IMR-90 (cell line): ENCODE measurements at regions not wholly inside any gene's neighbourhood (a gene's known extent, or its start where the extent isn't known, plus 50 kb on each side); places are given as distances from the start of the nearest gene placed in this dataset.

Experiments
- BHLHE40 ChIP-seq: fragments of 150-350 bp; IDR thresholded peaks from 2 replicates; pipeline ENCODE4 v1.6.1; 2016; ENCODE audit warnings: mild to moderate bottlenecking, low read depth, low read length
- CEBPB ChIP-seq: IDR thresholded peaks from 2 replicates; pipeline ENCODE4 v1.6.1; 2012; ENCODE audit warnings: low read depth, low read length, improper control_type of control experiment
- POLR2A ChIP-seq: IDR thresholded peaks from 2 replicates; pipeline ENCODE4 v1.6.1; 2012; ENCODE audit warnings: mild to moderate bottlenecking, low read depth, low read length
- RCOR1 ChIP-seq: IDR thresholded peaks from 2 replicates; pipeline ENCODE4 v1.6.1; 2012; ENCODE audit warnings: mild to moderate bottlenecking, low read length, improper control_type of control experiment; ENCODE audit not compliant: insufficient replicate concordance
- RFX5 ChIP-seq: IDR thresholded peaks from 2 replicates; pipeline ENCODE4 v1.8.0; 2012; ENCODE audit warnings: low read depth, mild to moderate bottlenecking, low read length, moderate library complexity
- TF ChIP-seq, protein P1 (sequence below): conservative IDR thresholded peaks from 2 replicates; pipeline ENCODE4 v1.5.1; 2012; ENCODE audit warnings: mild to moderate bottlenecking, low read depth, low read length, improper control_type of control experiment
- TF ChIP-seq, protein P2 (sequence below): fragments of 150-350 bp; IDR thresholded peaks from 2 replicates; pipeline ENCODE4 v1.6.1; 2017; ENCODE audit warnings: mild to moderate bottlenecking, antibody characterized with exemption, low read length, low read depth

DNA sequence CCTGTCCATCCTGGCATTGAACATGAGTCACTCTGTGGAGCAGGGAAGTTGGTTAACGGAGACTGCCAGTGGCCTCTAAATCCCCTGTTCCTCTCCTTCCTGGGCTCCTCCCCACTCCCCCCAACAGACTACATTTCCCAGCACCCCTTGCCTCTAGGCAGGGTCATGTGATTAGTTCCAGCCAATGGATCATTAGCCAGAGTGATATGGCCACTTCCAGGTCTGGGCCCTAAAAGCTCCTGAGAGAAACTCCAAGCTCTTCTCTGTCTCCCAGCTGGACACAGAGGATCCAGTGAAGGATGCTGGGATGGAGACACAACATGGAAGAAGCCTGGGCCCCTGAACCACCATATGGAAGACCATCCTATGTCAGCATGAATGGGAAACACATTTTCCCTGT lies 54.4 kb upstream of the RFLNA start:
- TF ChIP-seq, protein P1, sequence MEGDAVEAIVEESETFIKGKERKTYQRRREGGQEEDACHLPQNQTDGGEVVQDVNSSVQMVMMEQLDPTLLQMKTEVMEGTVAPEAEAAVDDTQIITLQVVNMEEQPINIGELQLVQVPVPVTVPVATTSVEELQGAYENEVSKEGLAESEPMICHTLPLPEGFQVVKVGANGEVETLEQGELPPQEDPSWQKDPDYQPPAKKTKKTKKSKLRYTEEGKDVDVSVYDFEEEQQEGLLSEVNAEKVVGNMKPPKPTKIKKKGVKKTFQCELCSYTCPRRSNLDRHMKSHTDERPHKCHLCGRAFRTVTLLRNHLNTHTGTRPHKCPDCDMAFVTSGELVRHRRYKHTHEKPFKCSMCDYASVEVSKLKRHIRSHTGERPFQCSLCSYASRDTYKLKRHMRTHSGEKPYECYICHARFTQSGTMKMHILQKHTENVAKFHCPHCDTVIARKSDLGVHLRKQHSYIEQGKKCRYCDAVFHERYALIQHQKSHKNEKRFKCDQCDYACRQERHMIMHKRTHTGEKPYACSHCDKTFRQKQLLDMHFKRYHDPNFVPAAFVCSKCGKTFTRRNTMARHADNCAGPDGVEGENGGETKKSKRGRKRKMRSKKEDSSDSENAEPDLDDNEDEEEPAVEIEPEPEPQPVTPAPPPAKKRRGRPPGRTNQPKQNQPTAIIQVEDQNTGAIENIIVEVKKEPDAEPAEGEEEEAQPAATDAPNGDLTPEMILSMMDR = no peak
- TF ChIP-seq POLR2A (no peak), BHLHE40 (no peak), RFX5 (no peak), RCOR1 (no peak), CEBPB (no peak)
- TF ChIP-seq, protein P2, sequence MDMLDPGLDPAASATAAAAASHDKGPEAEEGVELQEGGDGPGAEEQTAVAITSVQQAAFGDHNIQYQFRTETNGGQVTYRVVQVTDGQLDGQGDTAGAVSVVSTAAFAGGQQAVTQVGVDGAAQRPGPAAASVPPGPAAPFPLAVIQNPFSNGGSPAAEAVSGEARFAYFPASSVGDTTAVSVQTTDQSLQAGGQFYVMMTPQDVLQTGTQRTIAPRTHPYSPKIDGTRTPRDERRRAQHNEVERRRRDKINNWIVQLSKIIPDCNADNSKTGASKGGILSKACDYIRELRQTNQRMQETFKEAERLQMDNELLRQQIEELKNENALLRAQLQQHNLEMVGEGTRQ = no peak
